AG10803 (cell line): ENCODE measurements at regions not wholly inside any gene's neighbourhood (a gene's known extent, or its start where the extent isn't known, plus 50 kb on each side); places are given as distances from the start of the nearest gene placed in this dataset.
A peak's percentile ranks its signal among the peaks of the same experiment; 100 is the strongest.

Experiments
- DNase-seq: peaks from one replicate; pipeline ENCODE4 v3.0.0; 2010; ENCODE audit warnings: low read depth
- H3K4me3 ChIP-seq: 2 replicates; pipeline ENCODE4 v1.5.1; 2011; ENCODE audit warnings: mild to moderate bottlenecking, low read length, control low read depth
- TF ChIP-seq, protein P1 (sequence below): conservative IDR thresholded peaks from 2 replicates; pipeline ENCODE4 v1.5.1; 2011; ENCODE audit warnings: mild to moderate bottlenecking, low read length, control low read depth, inconsistent platforms

DNA sequence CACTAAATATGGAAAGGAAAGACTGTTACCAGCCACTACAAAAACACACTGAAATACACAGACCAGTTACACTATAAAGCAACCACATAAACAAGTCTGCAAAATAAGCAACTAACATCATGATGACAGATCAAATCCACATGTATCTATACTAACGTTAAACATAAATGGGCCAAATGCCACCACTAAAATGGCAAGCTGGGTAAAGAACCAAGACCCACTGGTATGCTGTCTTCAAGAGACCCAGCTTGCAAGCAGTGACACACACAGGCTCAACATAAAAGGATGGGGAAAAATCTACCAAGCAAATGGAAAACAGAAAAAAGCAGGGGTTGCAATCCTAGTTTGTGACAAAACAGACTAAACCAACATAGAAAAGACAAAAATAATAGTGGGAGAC lies 260.9 kb upstream of the SSTR1 start:
- DNase-seq, result no peak
- H3K4me3 ChIP-seq, result no peak overlapping the region
- TF ChIP-seq, protein P1, sequence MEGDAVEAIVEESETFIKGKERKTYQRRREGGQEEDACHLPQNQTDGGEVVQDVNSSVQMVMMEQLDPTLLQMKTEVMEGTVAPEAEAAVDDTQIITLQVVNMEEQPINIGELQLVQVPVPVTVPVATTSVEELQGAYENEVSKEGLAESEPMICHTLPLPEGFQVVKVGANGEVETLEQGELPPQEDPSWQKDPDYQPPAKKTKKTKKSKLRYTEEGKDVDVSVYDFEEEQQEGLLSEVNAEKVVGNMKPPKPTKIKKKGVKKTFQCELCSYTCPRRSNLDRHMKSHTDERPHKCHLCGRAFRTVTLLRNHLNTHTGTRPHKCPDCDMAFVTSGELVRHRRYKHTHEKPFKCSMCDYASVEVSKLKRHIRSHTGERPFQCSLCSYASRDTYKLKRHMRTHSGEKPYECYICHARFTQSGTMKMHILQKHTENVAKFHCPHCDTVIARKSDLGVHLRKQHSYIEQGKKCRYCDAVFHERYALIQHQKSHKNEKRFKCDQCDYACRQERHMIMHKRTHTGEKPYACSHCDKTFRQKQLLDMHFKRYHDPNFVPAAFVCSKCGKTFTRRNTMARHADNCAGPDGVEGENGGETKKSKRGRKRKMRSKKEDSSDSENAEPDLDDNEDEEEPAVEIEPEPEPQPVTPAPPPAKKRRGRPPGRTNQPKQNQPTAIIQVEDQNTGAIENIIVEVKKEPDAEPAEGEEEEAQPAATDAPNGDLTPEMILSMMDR, result no peak

DNA sequence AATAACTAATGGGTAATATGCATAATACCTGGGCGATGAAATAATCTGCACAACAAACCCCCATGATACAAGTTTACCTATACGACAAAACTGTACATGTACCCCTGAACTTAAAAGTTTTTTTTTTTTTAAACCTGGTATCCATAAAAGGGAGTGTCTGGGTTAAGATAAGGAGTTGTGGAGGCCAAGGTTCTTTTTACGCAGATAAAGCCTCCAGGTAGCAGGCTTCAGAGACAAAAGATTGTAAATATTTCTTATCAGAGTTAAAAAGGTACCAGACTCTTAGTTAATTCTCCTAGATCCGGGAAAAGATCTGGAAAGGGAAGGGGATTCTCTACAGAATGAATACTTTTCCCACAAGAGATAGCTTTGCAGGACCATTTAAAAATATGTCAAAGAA lies 259.4 kb upstream of the SSTR1 start:
- no peak overlapping the region for H3K4me3 ChIP-seq
- TF ChIP-seq, protein P1, result no peak
- DNase-seq, result no peak

DNA sequence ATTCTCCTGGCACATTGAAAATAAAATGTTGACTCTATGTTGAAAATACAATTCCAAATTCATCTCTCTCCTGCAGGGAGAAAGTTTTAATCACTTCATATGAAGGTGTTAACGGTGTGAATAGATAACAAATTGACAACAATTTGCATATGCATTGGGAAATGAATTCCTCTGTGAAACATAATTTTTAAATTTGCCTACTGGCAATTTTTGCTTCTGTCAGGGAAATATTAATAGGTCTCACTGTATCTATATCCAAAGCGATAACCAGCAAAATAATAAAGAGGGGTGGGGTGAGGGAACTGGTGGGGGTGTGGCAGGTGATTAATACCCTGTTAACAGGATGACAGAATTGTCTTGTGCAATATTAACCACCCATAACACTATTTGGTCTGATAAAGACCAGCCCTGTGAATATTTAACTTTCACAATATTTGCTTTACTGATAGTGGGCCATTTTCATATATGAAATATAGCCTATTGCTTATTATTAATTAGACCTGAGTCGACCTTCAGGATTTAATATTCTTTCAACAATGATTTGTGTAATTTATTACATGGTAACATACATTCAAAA lies 239.0 kb upstream of the SSTR1 start:
- no peak for DNase-seq
- H3K4me3 ChIP-seq, result no peak overlapping the region
- TF ChIP-seq, protein P1, result no peak

DNA sequence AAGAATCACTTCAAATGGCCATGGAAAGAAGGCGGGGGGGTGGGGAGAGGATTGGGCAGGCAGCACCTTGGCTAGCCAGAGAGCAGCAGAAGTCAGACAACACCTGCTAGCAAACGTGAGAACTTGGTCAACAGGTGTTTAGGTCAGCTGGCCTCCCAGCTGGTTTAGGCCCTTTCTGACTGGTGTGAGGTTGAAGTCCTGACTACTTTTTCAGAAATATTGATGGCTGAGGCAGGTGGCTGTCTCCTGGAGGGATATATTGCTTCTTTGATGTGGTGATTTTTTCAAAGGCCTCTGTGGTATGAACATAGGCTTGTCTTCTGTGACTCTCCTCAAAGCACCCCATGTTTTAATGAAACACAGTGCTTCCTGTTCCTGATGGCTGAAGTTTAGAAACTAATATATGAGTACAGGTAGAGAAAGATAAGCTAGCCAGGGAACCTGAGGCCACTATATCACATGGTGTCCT lies 238.2 kb upstream of the SSTR1 start:
- H3K4me3 ChIP-seq, result no peak overlapping the region
- DNase-seq, result no peak
- TF ChIP-seq, protein P1, result no peak

DNA sequence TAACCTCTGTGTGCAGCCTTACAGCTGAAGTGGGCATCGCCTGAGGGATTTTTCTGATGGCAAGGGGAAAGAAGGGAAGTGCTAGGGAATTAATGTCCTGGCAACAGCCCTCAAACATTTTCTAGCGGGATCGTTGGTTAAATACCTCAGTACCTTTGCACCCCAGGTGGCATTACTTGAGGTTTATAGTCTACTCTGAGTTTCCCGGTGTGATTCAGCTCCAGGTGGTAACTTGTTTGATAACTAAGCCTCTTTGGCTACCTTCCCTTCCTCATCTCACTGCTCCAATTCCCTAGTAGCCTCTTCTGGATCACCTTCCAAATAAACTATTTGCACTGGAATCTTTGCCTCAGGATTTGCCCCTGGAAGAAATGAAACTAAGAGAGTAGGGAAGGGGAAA lies 237.0 kb upstream of the SSTR1 start:
- DNase-seq, result no peak
- no peak overlapping the region for H3K4me3 ChIP-seq
- TF ChIP-seq, protein P1, result no peak

DNA sequence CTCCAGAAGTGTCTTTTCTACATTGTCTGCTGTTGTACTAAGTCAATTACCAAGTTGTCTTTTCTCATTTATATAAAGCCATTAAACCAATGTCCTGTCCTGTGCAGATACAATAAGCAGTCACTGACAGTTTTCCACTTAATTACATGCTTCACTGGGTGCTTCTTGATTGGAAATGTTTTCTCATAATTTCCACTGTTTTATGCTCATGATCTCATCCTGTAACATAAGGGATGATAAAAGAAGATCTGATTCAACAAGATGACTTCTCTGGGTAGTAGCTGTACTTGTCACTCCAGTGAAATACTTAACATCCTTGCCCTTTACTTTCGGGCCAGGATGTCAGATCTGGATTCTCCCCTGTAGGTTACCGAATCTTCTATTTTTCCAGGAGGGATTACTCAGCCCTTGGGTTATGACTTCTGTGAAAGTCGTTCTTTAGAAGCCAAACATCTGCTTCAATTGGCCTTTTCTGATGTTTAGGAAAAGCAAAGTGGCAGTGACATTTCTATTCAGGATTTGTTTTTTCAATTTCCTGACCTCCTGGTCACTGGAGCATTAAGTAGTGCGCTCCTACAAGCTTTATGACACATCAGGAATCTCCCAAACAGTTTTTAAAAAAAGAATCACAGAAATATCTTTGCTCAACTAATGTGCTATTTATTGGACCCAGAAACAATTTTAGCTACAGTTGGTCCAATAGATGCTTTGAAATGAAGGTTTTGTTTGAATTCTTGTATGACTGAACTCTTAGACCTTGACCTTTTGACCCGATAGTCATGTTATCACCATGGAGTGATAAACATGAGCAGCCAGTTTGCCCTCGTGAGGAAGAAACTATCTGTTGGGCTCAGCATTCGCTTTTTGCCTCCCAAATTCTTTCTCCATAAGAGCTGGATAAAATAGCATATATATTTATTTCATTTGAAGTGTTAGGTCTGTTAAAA lies 234.5 kb upstream of the SSTR1 start:
- H3K4me3 ChIP-seq, result no peak overlapping the region
- DNase-seq, result peak; percentile 8
- TF ChIP-seq, protein P1, result no peak

DNA sequence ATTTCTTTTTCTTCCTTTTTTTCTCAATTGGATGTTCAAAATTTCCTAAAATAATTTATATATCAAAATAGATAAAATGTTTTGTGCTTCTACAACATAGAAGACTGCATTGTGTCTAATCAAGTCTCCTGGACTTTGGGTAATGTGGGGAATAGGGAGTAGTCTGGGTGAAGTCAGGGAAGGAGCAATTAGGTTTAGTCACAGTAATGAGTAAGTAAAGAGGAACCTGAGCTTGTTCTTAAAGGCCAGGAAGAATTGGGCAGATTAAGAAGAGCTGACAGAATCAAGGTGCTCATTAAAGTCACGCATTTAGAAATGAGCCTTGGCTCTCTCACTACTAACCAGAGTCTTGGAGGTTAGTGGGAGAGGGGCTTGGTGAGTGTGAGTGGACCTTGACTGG lies 233.3 kb upstream of the SSTR1 start:
- TF ChIP-seq, protein P1, result no peak
- no peak overlapping the region for H3K4me3 ChIP-seq
- DNase-seq, result peak; percentile 8
